Activated CD4-positive, alpha-beta memory T cell treated with anti-CD3 and anti-CD28 coated beads for 36 hours (primary cell): ENCODE measurements at regions not wholly inside any gene's neighbourhood (a gene's known extent, or its start where the extent isn't known, plus 50 kb on each side); places are given as distances from the start of the nearest gene placed in this dataset.
"Not testable (repeated sequence)": the region's sequence is repeated elsewhere in the genome, so short reads cannot be mapped to it uniquely, and the experiment has no call there.

ENCODE experiments used
- CTCF ChIA-PET: fragments of 350-600 bp; sonication (Branson Sonifier 250); formaldehyde crosslinking; loops from one replicate; lab custom pipeline; 2021; ENCODE audit warnings: antibody characterized with exemption, inconsistent platforms; lab: Charles Lee
- POLR2A ChIA-PET: fragments of 350-600 bp; sonication (Branson Sonifier 250); formaldehyde crosslinking; loops from one replicate; lab custom pipeline; 2021; ENCODE audit warnings: antibody characterized with exemption; lab: Charles Lee
- DNase-seq: peaks from one replicate; pipeline ENCODE4 v3.0.0-alpha.2; 2020
- H3K27ac Mint-ChIP-seq: one replicate; pipeline ENCODE4 v1.8.0; 2021; ENCODE audit warnings: mixed read lengths
- H3K27me3 Mint-ChIP-seq: one replicate; pipeline ENCODE4 v1.8.0; 2021; ENCODE audit warnings: mixed read lengths
- H3K36me3 Mint-ChIP-seq: one replicate; pipeline ENCODE4 v1.8.0; 2021; ENCODE audit warnings: mixed read lengths
- H3K4me1 Mint-ChIP-seq: one replicate; pipeline ENCODE4 v1.8.0; 2021; ENCODE audit warnings: low read depth, mixed read lengths
- H3K4me3 Mint-ChIP-seq: one replicate; pipeline ENCODE4 v1.8.0; 2021; ENCODE audit warnings: mild to moderate bottlenecking, mixed read lengths
- H3K9me3 Mint-ChIP-seq: one replicate; pipeline ENCODE4 v1.8.0; 2021; ENCODE audit warnings: mixed read lengths
- intact Hi-C: fragments of 100-400 bp; cut with micrococcal nuclease; formaldehyde crosslinking; loops from one replicate; pipeline ENCODE4 v1.15.1; 2023

- intact Hi-C loops: not testable (repeated sequence)
Measured at GRCh38 chr9:24135072-24135471, 309.0 kb upstream of the ELAVL2 start.

GRCh38 chr9:24132244-24132643 is 306.2 kb upstream of the ELAVL2 start:
- Mint-ChIP-seq H3K9me3 (peaks cover 8% of the 10 kb centered on the region), H3K4me1 (no peaks in the 10 kb centered on the region), H3K27ac (no peak overlapping the region), H3K27me3 (no peaks in the 10 kb centered on the region), H3K4me3 (no peak overlapping the region), H3K36me3 (no peaks in the 10 kb centered on the region)
- CTCF ChIA-PET: no interaction called here
- no peak for DNase-seq
- POLR2A ChIA-PET: no interaction called here
- intact Hi-C loops: no loop called here

More at GRCh38 chr9:24135072-24135471, 309.0 kb upstream of the ELAVL2 start:
- H3K27me3 Mint-ChIP-seq, H3K4me3 Mint-ChIP-seq, CTCF ChIA-PET, POLR2A ChIA-PET, H3K27ac Mint-ChIP-seq, H3K4me1 Mint-ChIP-seq, DNase-seq, H3K36me3 Mint-ChIP-seq: not testable (repeated sequence)
- peaks cover 11% of the 10 kb centered on the region for H3K9me3 Mint-ChIP-seq

- H3K4me3 Mint-ChIP-seq: no peak overlapping the region
- H3K36me3 Mint-ChIP-seq: no peaks in the 10 kb centered on the region
- POLR2A ChIA-PET: no interaction called here
- H3K4me1 Mint-ChIP-seq: no peaks in the 10 kb centered on the region
- H3K27ac Mint-ChIP-seq: no peak overlapping the region
- H3K27me3 Mint-ChIP-seq: no peaks in the 10 kb centered on the region
- DNase-seq: no peak
- peaks cover 8% of the 10 kb centered on the region for H3K9me3 Mint-ChIP-seq
- intact Hi-C loops: no loop called here
- CTCF ChIA-PET: no interaction called here
Measured at GRCh38 chr9:24127519-24127918, 301.5 kb upstream of the ELAVL2 start.

- ChIA-PET POLR2A (no interaction called here), CTCF (no interaction called here)
- Mint-ChIP-seq H3K4me3 (no peak overlapping the region), H3K27me3 (no peaks in the 10 kb centered on the region), H3K4me1 (no peaks in the 10 kb centered on the region), H3K36me3 (no peaks in the 10 kb centered on the region), H3K27ac (no peak overlapping the region), H3K9me3 (peaks cover 19% of the 10 kb centered on the region)
- DNase-seq: no peak
- intact Hi-C loops: no loop called here
Measured at GRCh38 chr9:24118190-24118589, 292.1 kb upstream of the ELAVL2 start.

- Mint-ChIP-seq H3K4me1 (no peaks in the 10 kb centered on the region), H3K27ac (no peak overlapping the region), H3K9me3 (peaks cover 16% of the 10 kb centered on the region), H3K27me3 (no peaks in the 10 kb centered on the region), H3K4me3 (no peak overlapping the region), H3K36me3 (no peaks in the 10 kb centered on the region)
- POLR2A ChIA-PET: no interaction called here
- intact Hi-C loops: no loop called here
- DNase-seq: no peak
- CTCF ChIA-PET: no interaction called here
Measured at GRCh38 chr9:24096756-24097155, 270.7 kb upstream of the ELAVL2 start.

- ChIA-PET POLR2A (no interaction called here), CTCF (no interaction called here)
- Mint-ChIP-seq H3K9me3 (peaks cover 17% of the 10 kb centered on the region), H3K36me3 (no peaks in the 10 kb centered on the region), H3K27ac (no peak overlapping the region), H3K4me3 (no peak overlapping the region), H3K27me3 (no peaks in the 10 kb centered on the region), H3K4me1 (no peaks in the 10 kb centered on the region)
- intact Hi-C loops: no loop called here
- DNase-seq: no peak
Measured at GRCh38 chr9:24095246-24095645, 269.2 kb upstream of the ELAVL2 start.

- Mint-ChIP-seq H3K4me1 (no peaks in the 10 kb centered on the region), H3K27me3 (no peaks in the 10 kb centered on the region), H3K9me3 (peaks cover 30% of the 10 kb centered on the region), H3K4me3 (no peak overlapping the region), H3K27ac (no peak overlapping the region), H3K36me3 (no peaks in the 10 kb centered on the region)
- DNase-seq: no peak
- intact Hi-C loops: no loop called here
- ChIA-PET POLR2A (no interaction called here), CTCF (no interaction called here)
Measured at GRCh38 chr9:24090566-24090965, 264.5 kb upstream of the ELAVL2 start.

- intact Hi-C loops: no loop called here
- Mint-ChIP-seq H3K27me3 (no peaks in the 10 kb centered on the region), H3K36me3 (no peaks in the 10 kb centered on the region), H3K4me3 (no peak overlapping the region), H3K4me1 (no peaks in the 10 kb centered on the region), H3K27ac (no peak overlapping the region), H3K9me3 (peaks cover 15% of the 10 kb centered on the region)
- ChIA-PET CTCF (no interaction called here), POLR2A (no interaction called here)
- no peak for DNase-seq
Measured at GRCh38 chr9:24073666-24074065, 247.6 kb upstream of the ELAVL2 start.

GRCh38 chr9:24073007-24073592 is 247.1 kb upstream of the ELAVL2 start:
- intact Hi-C loops: no loop called here
- CTCF ChIA-PET: no interaction called here
- Mint-ChIP-seq H3K4me1 (no peaks in the 10 kb centered on the region), H3K9me3 (peaks cover 14% of the 10 kb centered on the region), H3K4me3 (no peak overlapping the region), H3K27me3 (no peaks in the 10 kb centered on the region), H3K36me3 (no peaks in the 10 kb centered on the region), H3K27ac (no peak overlapping the region)
- no peak for DNase-seq
- POLR2A ChIA-PET: no interaction called here

- H3K4me1 Mint-ChIP-seq: no peaks in the 10 kb centered on the region
- DNase-seq: no peak
- H3K27me3 Mint-ChIP-seq: no peaks in the 10 kb centered on the region
- H3K36me3 Mint-ChIP-seq: no peaks in the 10 kb centered on the region
- no peak overlapping the region for H3K4me3 Mint-ChIP-seq
- intact Hi-C loops: no loop called here
- H3K27ac Mint-ChIP-seq: no peak overlapping the region
- ChIA-PET CTCF (no interaction called here), POLR2A (no interaction called here)
- peaks cover 14% of the 10 kb centered on the region for H3K9me3 Mint-ChIP-seq
Measured at GRCh38 chr9:24071716-24072115, 245.7 kb upstream of the ELAVL2 start.

GRCh38 chr9:24071091-24071490 is 245.1 kb upstream of the ELAVL2 start:
- Mint-ChIP-seq H3K4me3 (no peak overlapping the region), H3K9me3 (peaks cover 11% of the 10 kb centered on the region), H3K36me3 (no peaks in the 10 kb centered on the region), H3K4me1 (no peaks in the 10 kb centered on the region), H3K27ac (no peak overlapping the region), H3K27me3 (no peaks in the 10 kb centered on the region)
- ChIA-PET CTCF (no interaction called here), POLR2A (no interaction called here)
- intact Hi-C loops: no loop called here
- DNase-seq: no peak

GRCh38 chr9:24067107-24067506 is 241.1 kb upstream of the ELAVL2 start:
- H3K4me3 Mint-ChIP-seq, CTCF ChIA-PET, H3K36me3 Mint-ChIP-seq, DNase-seq, intact Hi-C loops, H3K27me3 Mint-ChIP-seq, POLR2A ChIA-PET, H3K27ac Mint-ChIP-seq, H3K4me1 Mint-ChIP-seq: not testable (repeated sequence)
- H3K9me3 Mint-ChIP-seq: peaks cover 16% of the 10 kb centered on the region

GRCh38 chr9:24059651-24060050 is 233.6 kb upstream of the ELAVL2 start:
- DNase-seq: no peak
- H3K27ac Mint-ChIP-seq: no peak overlapping the region
- H3K9me3 Mint-ChIP-seq: peaks cover 24% of the 10 kb centered on the region
- H3K27me3 Mint-ChIP-seq: no peaks in the 10 kb centered on the region
- no peak overlapping the region for H3K4me3 Mint-ChIP-seq
- H3K4me1 Mint-ChIP-seq: no peaks in the 10 kb centered on the region
- intact Hi-C loops: no loop called here
- POLR2A ChIA-PET: no interaction called here
- CTCF ChIA-PET: no interaction called here
- no peaks in the 10 kb centered on the region for H3K36me3 Mint-ChIP-seq
